ENCODE measurements at regions not wholly inside any gene's neighbourhood (a gene's known extent, or its start where the extent isn't known, plus 50 kb on each side); places are given as distances from the start of the nearest gene placed in this dataset.
A peak's percentile ranks its signal among the peaks of the same experiment; 100 is the strongest.

DNA sequence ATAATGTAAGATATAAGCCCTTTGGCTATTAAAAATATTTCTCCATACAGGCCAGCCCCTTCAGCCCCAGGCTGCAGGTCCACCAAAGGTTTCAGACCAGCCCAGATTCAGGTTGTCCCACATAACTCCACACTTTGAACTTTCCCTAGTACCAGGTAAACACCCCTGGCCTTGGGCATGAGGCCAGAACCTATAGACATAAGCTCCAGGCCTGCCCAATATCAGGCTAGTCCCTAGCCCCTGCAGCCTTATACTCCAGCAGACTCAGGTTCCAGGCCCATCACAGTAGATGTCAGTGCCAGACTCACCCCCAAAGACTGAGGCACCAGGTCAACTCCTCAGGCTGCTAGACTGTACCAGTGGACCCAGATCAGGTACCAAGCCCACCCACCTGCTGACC, 178.5 kb upstream of the DAAM1 start (continued):
- TF ChIP-seq ZFP36L2 (CRISPR knock-in tag; IDR thresholded peaks at IDR 0.05) (no peak), ZBTB3 (CRISPR knock-in tag; IDR thresholded peaks at IDR 0.05; ENCODE audit: borderline replicate concordance, low read depth) (no peak), SRY (CRISPR knock-in tag; IDR thresholded peaks at IDR 0.05) (no peak), RARA (CRISPR knock-in tag; IDR thresholded peaks at IDR 0.05) (peak; percentile 71), TAF15 (IDR thresholded peaks at IDR 0.05; ENCODE audit: low read depth, low read length, poor library complexity, severe bottlenecking) (no peak), ZNF296 (CRISPR knock-in tag; conservative IDR thresholded peaks at IDR 0.05) (no peak), TBL1XR1 (IDR thresholded peaks at IDR 0.05; ENCODE audit: borderline replicate concordance, low read length, partially characterized antibody) (no peak), CBFB (CRISPR knock-in tag; IDR thresholded peaks at IDR 0.05) (no peak), MATR3 (CRISPR knock-in tag; IDR thresholded peaks at IDR 0.05) (no peak), EHMT2 (IDR thresholded peaks at IDR 0.05; ENCODE audit: borderline replicate concordance, low read depth, low read length) (no peak), ZNF530 (CRISPR knock-in tag; IDR thresholded peaks at IDR 0.05; ENCODE audit: low read depth) (no peak), HNRNPUL1 (IDR thresholded peaks at IDR 0.05; ENCODE audit: low read depth, low read length) (no peak), MXI1 (IDR thresholded peaks at IDR 0.05; ENCODE audit: borderline replicate concordance, low read depth, low read length) (no peak), ATAD3A (CRISPR knock-in tag; IDR thresholded peaks at IDR 0.05) (no peak), HBP1 (CRISPR knock-in tag; IDR thresholded peaks at IDR 0.05; ENCODE audit: low read depth) (no peak), ZNF674 (CRISPR knock-in tag; IDR thresholded peaks at IDR 0.05; ENCODE audit: low read depth) (no peak), ZNF746 (CRISPR knock-in tag; IDR thresholded peaks at IDR 0.05) (no peak), YY1 (IDR thresholded peaks at IDR 0.05; ENCODE audit: insufficient read depth, insufficient replicate concordance, low read depth, low read length) (no peak)
- TF ChIP-seq, protein P1, sequence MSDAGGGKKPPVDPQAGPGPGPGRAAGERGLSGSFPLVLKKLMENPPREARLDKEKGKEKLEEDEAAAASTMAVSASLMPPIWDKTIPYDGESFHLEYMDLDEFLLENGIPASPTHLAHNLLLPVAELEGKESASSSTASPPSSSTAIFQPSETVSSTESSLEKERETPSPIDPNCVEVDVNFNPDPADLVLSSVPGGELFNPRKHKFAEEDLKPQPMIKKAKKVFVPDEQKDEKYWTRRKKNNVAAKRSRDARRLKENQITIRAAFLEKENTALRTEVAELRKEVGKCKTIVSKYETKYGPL (CRISPR knock-in tag; IDR thresholded peaks at IDR 0.05): no peak
- TF ChIP-seq, protein P2, sequence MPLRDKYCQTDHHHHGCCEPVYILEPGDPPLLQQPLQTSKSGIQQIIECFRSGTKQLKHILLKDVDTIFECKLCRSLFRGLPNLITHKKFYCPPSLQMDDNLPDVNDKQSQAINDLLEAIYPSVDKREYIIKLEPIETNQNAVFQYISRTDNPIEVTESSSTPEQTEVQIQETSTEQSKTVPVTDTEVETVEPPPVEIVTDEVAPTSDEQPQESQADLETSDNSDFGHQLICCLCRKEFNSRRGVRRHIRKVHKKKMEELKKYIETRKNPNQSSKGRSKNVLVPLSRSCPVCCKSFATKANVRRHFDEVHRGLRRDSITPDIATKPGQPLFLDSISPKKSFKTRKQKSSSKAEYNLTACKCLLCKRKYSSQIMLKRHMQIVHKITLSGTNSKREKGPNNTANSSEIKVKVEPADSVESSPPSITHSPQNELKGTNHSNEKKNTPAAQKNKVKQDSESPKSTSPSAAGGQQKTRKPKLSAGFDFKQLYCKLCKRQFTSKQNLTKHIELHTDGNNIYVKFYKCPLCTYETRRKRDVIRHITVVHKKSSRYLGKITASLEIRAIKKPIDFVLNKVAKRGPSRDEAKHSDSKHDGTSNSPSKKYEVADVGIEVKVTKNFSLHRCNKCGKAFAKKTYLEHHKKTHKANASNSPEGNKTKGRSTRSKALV (CRISPR knock-in tag; IDR thresholded peaks at IDR 0.05): no peak
- TF ChIP-seq, protein P3, sequence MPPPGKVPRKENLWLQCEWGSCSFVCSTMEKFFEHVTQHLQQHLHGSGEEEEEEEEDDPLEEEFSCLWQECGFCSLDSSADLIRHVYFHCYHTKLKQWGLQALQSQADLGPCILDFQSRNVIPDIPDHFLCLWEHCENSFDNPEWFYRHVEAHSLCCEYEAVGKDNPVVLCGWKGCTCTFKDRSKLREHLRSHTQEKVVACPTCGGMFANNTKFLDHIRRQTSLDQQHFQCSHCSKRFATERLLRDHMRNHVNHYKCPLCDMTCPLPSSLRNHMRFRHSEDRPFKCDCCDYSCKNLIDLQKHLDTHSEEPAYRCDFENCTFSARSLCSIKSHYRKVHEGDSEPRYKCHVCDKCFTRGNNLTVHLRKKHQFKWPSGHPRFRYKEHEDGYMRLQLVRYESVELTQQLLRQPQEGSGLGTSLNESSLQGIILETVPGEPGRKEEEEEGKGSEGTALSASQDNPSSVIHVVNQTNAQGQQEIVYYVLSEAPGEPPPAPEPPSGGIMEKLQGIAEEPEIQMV (CRISPR knock-in tag; IDR thresholded peaks at IDR 0.05; ENCODE audit: low read depth): no peak
- TF ChIP-seq, protein P4, sequence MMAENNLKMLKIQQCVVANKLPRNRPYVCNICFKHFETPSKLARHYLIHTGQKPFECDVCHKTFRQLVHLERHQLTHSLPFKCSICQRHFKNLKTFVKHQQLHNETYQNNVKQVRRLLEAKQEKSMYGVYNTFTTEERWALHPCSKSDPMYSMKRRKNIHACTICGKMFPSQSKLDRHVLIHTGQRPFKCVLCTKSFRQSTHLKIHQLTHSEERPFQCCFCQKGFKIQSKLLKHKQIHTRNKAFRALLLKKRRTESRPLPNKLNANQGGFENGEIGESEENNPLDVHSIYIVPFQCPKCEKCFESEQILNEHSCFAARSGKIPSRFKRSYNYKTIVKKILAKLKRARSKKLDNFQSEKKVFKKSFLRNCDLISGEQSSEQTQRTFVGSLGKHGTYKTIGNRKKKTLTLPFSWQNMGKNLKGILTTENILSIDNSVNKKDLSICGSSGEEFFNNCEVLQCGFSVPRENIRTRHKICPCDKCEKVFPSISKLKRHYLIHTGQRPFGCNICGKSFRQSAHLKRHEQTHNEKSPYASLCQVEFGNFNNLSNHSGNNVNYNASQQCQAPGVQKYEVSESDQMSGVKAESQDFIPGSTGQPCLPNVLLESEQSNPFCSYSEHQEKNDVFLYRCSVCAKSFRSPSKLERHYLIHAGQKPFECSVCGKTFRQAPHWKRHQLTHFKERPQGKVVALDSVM (CRISPR knock-in tag; IDR thresholded peaks at IDR 0.05): no peak
- TF ChIP-seq, protein P5, sequence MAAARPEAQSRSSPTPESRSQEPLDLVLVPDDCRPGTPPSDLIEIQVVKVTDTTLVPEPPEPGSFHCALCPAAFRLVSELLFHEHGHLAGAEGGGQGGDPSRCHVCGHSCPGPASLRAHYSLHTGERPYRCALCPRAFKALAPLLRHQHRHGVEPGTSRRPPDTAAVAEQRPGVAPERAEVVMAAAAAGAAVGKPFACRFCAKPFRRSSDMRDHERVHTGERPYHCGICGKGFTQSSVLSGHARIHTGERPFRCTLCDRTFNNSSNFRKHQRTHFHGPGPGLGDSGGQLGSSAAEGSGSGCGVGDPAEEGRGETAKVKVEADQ (CRISPR knock-in tag; IDR thresholded peaks at IDR 0.05; ENCODE audit: borderline replicate concordance): no peak

Data from HepG2 (cell line).